ENCODE measurements at regions not wholly inside any gene's neighbourhood (a gene's known extent, or its start where the extent isn't known, plus 50 kb on each side); places are given as distances from the start of the nearest gene placed in this dataset.
"Not testable (repeated sequence)": the region's sequence is repeated elsewhere in the genome, so short reads cannot be mapped to it uniquely, and the experiment has no call there.

DNA sequence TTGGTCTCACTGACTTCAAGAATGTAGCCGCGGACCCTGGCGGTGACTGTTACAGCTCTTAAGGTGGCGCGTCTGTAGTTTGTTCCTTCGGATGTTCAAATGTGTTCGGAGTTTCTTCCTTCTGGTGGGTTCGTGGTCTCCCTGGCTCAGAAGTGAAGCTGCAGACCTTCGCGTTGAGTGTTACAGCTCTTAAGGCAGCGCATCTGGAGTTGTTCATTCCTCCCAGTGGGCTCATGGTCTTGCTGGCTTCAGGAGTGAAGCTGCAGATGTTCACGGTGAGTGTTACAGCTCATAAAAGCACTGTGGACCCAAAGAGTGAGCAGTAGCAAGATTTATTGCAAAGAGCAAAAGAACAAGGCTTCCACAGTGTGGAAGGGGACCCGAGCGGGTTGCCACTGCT is 2067.0 kb upstream of the CDH6 start:
- not testable (repeated sequence) for DNase-seq

DNA sequence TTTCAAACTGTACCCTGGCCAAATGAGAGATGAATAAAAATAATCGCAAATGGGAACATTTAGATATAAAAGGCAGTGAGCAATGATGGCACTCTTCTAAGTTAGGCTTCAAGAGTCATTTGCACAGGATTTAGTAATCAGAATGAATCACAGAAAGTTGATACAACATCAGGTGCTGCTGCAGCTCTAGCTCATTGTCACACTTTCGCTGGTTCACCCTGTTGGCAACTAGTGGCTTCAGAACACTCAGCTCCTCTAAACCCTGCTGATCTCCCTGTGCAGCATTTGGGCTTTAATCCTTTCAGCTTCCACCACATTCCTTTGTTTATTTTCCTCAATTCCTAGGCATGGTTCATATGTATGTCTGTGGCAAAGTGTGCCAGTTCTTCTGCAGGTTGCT is 2071.2 kb upstream of the CDH6 start:
- no peak for DNase-seq

DNA sequence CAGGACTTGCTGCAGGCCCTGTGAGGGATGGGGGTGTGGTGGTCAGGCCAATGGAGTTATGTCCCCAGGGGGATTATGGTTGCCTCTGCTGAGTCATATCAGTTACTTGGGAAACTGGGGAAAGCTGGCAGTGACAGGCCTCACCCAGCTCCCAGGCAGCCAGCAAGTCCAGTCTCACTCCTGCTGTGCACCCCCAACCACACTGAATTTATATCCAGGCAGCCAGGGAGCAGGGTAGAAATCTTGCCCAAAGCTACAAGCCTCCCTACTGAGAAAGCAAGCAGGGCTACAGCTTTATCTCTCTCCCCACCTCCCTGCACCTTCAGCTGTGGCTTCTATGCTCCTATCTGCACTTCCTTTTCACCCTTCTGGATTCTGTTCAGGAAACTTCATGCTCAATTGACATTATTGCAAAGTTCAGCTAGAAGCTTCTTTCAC is 2076.0 kb upstream of the CDH9 start:
- DNase-seq, result no peak

DNA sequence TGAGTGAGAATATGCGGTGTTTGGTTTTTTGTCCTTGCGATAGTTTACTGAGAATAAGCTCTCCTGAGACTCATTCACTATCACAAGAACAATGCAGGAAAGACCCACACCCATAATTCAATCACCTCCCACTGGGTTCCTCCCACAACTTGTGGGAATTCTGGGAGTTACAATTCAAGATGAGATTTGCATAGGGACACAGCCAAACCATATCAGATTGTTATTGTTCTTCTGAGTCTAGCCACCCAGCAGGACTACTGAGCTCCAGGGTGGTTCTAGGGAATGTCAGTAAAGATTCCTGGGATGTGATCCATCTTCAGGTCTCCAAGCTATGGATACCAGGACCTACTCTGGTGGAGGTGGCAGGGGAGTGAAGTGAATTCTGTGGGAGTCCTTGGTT is 2075.1 kb upstream of the CDH9 start:
- DNase-seq, result no peak

DNA sequence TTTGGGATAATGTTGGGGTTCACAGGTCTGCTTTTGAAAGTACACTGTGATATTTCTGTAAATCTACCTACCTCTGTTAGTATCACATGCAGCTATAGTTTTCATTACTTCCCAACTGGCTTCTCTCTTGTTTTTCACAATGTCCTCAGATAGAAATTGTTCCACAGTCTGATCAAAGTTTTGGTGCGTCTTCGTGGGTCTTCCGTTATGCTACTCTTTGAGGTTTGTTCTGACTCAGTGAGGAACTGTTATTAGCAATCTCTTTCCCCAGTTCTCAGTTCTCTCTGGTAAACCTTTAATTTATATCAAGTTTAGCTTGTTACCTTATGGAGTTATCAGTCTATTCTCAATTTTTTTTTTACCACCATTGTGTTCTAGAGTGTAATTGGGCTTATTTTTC is 2061.2 kb upstream of the CDH9 start:
- DNase-seq, result no peak

DNA sequence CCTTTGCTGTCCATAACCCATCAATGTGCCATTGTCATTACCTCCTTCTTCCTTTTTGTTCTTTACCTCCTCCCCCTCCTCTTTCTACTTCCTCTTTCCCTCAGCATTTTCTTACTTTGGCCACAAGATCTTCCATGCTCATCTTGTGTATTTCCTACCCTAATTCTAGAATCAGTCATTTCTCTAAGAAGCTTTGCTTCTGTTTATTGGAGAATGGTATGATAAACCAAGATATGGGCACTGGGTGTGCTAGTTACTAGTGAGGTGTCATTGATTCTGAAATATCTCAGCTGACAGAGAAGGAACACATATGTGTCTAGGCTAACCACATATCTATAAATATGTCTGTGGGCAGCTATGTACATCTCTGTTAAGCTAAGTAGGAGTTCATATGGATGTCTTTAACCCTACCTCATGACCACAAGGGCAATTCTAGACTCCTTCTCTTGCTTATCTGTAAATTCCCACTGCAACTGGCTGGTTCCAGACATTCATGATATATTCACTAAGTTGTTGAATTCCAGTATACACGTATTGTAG is 2051.3 kb upstream of the CDH9 start:
- DNase-seq, result no peak

DNA sequence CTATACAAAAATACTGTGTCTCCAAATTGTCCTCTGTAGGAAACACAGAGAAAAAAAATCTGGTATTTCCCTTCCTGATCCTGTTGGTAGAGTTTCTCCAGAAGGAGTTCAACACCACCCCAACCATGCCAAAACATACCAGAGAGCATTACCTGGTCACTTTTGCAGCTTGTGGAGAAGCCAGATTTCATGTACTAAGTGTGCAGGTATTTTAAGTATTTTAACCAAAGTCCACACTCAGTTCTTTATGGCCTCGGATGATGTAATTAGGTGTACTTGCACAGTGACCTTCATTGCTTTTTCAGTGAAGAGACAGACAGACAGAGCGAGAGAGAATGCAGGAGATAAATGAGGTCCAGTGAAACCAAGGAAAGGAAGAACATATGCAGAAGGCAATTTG is 2046.8 kb upstream of the CDH9 start:
- DNase-seq, result no peak

DNA sequence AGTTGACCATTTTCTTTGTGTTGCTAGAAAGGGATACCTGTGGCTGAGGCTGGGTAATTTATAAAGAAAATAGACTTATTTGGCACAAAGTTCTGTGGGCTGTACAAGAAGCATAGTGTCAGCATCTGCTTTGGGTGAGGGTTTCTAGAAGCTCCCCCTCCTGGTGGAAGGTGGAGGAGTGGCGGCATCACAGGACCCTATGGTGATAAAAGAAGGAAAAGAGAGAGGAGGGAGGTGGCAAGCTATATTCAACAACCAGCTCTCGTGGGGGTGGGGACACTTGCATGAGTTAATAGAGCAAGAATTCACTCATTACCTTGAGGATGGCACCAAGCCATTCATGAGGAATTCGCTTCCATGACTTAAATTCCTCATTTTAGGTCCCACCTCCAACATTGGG is 2041.4 kb upstream of the CDH9 start:
- no peak for DNase-seq

DNA sequence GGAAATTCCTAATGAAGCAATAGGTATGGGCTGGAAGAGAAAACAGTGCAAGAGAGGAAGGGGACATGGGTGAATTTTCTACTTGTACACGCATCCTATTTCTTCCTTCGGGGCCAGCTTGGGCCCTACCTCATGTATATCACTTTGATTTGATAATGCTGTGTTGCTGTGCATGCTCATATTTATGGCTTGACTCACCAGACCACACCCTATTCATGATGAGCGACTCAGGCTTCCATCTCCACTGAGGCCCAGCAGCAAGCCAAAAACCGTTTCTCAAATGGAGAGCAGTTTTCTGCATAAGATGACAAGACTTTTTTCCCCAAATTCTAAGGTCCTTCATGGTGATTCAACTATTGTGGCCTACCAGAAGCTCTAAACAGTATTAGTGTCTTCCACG is 2039.1 kb upstream of the CDH9 start:
- no peak for DNase-seq

DNA sequence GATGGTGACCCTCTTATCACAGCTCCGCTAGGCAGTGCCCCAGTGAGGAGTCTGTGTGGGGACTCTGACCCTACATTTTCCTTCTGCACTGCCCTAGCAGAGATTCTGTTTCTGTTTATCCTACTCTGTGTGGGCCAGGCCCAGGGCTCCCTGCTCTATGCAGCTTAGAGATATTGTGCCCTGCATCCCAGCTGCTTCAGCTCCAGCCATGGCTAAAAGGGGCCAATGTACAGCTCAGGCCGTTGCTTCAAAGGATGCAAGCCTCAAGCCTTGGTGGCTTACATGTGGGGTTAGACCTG is 2030.7 kb upstream of the CDH9 start:
- DNase-seq, result no peak

DNA sequence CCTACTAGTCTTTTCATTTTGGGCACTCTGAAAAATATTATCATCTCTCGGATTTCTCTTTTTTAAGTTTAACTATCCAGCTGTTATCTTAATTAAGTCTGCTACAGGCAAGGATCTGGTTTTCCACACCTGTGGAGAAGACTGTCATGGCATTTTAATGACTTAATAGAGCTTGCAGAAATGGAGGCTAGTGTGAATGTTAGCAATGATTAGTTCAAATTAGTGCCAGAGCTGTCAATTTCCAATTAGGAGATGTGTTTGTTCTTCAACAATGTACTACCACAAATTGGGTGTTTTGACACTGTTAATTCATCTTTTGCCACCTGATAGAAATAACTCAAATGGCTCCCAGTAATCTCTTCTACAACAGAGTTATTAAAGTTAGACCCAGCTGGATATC is 2023.0 kb upstream of the CDH9 start:
- no peak for DNase-seq

DNA sequence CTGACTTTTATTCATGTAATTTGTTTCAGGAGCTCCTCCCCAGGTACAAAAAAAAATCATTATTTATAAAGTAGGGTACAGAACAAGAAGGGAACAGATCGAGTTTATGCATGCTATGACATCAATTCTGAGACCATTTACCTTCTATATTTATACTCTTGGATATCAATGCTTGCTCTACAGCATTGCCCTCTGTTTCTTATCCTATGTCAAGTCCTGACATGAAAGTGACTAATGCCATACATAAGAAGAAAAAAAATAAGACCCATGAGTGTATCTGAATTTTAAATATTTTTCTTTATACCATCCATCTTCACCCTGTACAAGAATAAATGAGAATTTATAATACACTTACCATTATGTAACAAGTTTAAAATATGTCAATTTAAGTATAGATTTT is 2016.3 kb upstream of the CDH9 start:
- no peak for DNase-seq

DNA sequence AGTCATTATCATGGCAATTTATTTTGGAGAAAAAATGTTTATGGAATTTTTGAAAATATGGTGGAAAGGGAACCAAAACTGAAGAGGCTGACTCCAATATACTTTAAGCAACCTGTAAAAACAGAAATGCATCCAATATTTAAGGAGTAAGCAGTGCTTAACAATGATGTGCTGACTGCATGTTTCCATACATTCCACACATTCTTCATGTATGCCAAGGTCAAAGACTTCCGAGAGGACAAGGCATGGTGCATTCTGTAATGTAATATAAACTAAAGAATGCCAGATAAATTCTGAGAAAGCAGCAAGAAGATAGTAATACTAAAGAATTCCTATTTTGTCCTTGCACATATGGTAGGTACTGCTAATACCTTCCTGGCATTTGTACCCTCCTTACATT is 2015.9 kb upstream of the CDH9 start:
- no peak for DNase-seq

DNA sequence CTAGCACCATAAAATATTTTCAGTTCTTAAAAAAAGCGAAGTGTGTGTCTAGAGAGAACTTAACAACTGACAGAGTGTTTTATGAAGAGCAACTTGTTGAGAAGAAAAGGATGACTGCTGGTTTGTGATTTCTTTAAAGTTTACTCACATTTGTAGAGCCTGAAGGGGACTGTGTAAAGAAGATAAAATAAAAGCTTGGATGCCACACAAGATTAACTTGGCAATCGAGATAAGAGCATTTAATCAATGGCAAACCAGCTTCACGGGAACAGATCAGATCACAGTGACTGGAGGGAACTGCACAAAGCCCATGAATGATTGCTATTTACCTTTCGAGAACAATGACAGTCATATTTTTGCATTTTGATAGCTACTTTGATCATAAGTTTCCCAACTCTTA is 2013.1 kb upstream of the CDH9 start:
- DNase-seq, result no peak

DNA sequence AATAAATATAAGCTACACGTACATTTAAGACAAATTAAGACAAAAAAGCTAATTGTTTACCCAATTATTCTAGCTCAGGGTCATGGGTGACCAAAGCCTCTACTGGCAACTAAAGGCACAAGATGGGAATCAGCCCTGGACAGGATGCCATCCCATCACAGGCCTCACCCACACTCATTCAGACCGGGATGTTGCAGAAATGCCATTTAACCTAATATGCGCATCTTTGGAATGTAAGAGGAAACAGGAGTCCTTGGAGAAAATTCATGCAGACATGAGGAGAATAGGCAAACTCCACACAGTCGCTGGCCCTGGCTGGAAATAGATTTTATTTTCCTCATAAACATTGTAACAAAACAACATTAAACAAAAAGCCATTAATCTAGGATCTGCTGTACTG is 2003.8 kb upstream of the CDH9 start:
- no peak for DNase-seq

DNA sequence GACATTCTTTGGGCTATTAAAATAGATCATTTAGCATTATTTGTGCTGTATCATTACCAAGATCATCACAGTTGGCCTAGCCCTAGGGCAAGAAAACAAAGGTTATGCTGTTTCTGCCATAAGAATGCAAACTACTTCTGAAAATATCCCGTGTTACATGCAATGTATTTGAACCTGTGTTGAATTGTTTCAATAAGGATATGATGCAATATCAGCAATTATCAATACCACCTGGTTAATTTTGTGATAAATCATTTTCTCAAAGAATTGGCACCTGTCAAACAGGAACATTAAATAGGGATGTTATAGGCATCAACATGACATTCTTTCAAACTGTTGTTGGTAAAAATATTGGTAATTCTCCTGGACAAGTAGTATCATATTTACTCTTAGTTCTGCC is 2002.0 kb upstream of the CDH9 start:
- no peak for DNase-seq

DNA sequence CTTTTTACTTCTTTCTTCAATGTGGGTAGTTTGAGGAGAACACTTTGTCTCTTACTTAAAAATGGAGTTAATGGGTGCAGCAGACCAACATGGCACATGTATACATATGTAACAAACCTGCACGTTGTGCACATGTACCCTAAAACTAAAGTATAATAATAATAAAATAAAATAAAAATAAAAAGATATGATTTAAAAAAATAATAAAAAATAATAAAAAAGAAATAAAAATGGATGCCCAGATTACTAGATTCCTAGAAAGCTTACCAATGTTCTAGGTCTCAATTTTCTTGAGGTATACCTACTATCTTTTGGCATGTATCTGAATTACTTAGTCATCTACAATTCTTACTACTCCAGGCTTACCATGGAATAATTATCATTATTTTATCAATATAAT is 2001.6 kb upstream of the CDH9 start:
- DNase-seq, result no peak

DNA sequence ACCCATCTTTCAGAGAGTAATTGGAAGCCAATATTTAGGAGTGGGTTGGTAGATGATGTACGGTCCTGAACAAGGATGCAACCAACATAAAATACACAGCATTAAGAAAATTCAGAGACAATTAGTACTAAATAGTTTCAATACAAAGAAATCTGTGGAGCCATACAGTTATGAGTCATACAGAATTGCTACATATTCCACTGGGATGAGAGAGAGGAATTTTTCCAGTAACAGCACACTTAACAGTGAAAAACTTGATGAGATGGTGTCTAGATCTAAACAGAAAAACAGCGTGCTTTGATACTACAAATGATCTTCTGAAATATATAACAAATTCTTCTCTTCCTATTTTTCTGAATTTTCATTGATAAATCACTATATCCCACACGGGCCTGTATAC is 1999.3 kb upstream of the CDH9 start:
- DNase-seq, result no peak

DNA sequence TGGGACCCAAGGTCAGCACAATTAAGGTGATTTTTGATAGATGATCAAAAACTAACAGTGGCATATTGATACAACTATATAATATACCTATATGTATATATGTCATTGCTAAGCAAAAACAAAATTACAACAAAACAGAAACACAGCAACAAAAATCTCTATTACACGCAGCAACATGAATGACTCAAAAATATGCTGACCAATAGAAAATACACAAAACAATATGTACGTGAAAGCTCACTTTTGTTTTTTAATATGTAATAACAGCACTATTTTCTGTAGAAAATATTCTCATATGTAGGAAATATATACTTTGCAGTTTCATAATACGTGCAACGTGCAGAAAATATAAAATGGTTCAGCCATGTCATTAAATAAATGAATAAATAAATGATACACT is 1985.7 kb upstream of the CDH9 start:
- no peak for DNase-seq

DNA sequence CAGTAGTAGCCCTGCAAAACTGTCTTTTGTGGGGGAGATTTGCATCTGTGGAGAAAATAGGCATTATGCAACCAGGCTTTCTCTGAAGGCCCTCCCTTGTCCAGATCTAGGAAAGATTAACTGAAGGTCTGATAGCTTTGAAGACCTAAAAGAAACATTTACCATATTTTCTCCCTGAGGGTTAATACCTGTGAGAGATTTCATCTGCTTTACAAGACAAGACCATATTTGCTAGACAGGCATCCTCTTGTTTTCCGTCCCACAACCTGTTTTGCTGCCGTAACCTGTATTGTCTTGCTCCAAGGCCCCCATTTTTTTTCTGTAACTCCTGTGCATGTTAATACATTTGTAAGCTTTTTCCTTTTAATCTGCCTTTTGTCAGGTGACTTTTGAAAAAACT is 1985.2 kb upstream of the CDH9 start:
- no peak for DNase-seq

DNA sequence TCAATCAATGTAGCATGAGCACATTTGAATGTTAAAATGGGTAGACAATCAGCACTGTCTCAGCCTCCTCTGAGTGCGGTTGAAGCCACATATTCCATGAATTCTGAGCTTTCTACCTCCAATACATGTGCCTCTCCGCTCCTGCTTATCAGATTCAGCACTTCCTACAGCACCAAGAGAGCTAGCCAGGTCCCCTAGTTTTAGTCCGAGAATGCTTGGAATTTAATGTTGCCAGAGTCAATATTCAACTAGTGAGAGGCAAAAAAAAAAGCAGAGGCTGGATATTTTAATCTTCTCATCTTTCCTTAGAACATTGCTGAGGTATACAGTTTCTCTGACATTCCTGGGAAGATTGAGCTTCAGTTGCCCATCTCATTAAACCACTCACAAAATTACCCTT is 1979.1 kb upstream of the CDH9 start:
- DNase-seq, result no peak

DNA sequence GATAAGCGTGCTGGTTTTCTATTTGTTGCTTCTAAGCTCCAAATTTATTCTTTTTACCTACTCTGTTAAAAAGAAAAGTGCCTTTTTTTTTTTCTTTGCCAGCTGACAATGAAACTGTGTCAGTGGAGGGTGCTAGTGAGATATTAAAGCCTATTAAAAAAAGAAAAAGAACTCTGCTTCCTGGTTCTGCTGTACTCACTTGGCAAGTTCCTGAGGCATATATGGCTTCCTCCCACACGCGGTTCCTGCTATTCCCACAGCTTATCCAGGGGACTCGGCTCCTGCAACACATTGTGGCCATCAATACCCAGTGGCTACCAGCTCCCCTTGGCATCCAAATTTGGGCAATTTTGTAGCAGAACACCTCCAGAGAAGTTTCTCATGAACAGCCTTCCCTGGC is 1977.7 kb upstream of the CDH9 start:
- DNase-seq, result no peak

DNA sequence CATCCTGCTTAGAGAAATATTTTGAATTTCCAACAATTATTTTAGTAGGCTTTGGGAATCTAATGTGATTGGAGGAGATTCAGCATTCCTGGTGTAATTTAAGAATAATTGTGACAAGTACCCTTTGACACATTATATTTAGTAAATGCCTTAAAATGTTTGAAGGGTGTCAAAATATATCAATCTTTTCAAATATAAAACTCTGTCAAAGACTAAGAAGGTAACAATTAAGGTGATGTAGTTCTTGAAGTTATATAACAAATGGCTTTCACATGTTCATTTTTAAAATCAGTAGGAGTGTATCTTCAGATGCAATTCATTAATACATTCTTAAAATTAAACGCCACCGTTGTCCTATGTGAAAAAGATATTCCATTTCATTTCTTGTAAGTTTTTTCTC is 1977.1 kb upstream of the CDH9 start:
- DNase-seq, result no peak

DNA sequence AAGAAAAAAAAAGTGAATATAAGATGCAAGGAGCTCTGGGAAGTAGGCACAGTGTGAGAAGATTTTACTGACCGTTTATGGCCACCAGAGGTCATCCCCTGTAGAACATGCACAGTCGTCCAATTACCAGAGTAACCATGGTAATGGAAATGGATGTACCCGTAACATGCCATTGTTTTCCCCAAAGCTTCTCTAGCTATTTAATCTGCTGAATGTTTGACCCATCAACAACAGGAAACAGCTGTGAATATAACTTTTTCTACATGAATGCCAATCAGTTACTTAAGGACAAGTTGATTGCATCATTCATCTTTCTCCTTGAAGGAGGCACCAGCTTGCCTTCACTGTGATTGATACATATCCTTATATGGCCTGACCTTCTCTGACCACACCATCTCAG is 1967.0 kb upstream of the CDH9 start:
- DNase-seq, result no peak

DNA sequence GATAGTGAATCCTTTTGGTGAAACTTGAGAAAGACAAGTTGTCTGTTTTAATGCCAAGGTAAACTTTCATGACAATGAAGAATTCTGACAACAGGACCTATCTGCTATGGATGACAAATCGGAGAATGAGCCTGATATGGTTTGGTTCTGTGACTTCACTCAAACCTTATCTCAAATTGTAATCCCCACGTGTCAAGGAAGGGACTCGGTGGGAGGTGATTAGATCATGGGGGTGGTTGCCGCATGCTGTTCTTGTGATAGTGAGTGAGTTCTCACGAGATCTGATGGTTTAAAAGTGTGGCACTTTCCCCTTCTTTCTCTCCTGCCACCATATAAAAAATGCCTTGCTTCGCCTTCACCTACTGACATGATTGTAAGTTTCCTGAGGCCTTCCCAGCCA is 1964.1 kb upstream of the CDH9 start:
- no peak for DNase-seq

DNA sequence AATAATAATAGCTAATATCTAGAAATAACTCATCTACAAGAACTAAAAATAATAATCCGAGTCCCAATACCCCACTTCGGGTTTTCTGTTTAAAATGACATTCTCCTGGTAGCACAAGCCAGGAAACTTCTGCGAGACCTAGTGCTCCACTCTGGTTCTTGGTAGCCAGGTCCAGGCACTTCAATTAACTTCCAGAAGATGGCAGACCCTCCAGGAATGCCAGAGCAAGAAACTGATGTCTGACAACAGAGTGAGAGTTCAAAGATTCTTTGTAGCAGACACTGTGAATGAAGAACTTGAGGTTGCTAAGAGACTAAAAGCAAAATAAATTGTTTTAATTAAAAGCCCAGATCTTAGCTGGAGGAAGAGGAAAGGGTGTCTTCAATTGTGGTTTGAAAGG is 1963.3 kb upstream of the CDH9 start:
- no peak for DNase-seq
